ENCODE measurements at regions not wholly inside any gene's neighbourhood (a gene's known extent, or its start where the extent isn't known, plus 50 kb on each side); places are given as distances from the start of the nearest gene placed in this dataset.

GRCh38 chr17:70994194-70994593, 824.9 kb downstream of the KCNJ2 start:
- TF ChIP-seq CTCF (IDR thresholded peaks at IDR 0.05) (no peak), POLR2A (IDR thresholded peaks at IDR 0.05) (no peak)

All from Peyer's patch (tissue), 4 donors.